ENCODE measurements at regions not wholly inside any gene's neighbourhood (a gene's known extent, or its start where the extent isn't known, plus 50 kb on each side); places are given as distances from the start of the nearest gene placed in this dataset.
"Not testable (repeated sequence)": the region's sequence is repeated elsewhere in the genome, so short reads cannot be mapped to it uniquely, and the experiment has no call there.

- DNase-seq (ENCODE audit: low spot score), result no peak
Measured at GRCh38 chr16:65312071-65312470, 190.2 kb upstream of the CDH11 start.

GRCh38 chr16:65310491-65310890 is 188.6 kb upstream of the CDH11 start:
- DNase-seq (ENCODE audit: low spot score), result not testable (repeated sequence)

GRCh38 chr16:65309354-65309753 is 187.5 kb upstream of the CDH11 start:
- no peak for DNase-seq (ENCODE audit: low spot score)

- no peak for DNase-seq (ENCODE audit: low spot score)
Measured at GRCh38 chr16:65308506-65308905, 186.6 kb upstream of the CDH11 start.

- DNase-seq (ENCODE audit: low spot score), result no peak
Measured at GRCh38 chr16:65307286-65307685, 185.4 kb upstream of the CDH11 start.

- no peak for DNase-seq (ENCODE audit: low spot score)
Measured at GRCh38 chr16:65306722-65307121, 184.9 kb upstream of the CDH11 start.

- DNase-seq (ENCODE audit: low spot score), result no peak
Measured at GRCh38 chr16:65306300-65306699, 184.4 kb upstream of the CDH11 start.

- no peak for DNase-seq (ENCODE audit: low spot score)
Measured at GRCh38 chr16:65305266-65305959, 183.6 kb upstream of the CDH11 start.

GRCh38 chr16:65301029-65301428 is 179.2 kb upstream of the CDH11 start:
- no peak for DNase-seq (ENCODE audit: low spot score)

GRCh38 chr16:65297453-65297852 is 175.6 kb upstream of the CDH11 start:
- no peak for DNase-seq (ENCODE audit: low spot score)

- DNase-seq (ENCODE audit: low spot score), result no peak
Measured at GRCh38 chr16:65295527-65295926, 173.7 kb upstream of the CDH11 start.

- no peak for DNase-seq (ENCODE audit: low spot score)
Measured at GRCh38 chr16:65294708-65295107, 172.8 kb upstream of the CDH11 start.

GRCh38 chr16:65294165-65294564 is 172.3 kb upstream of the CDH11 start:
- no peak for DNase-seq (ENCODE audit: low spot score)

- no peak for DNase-seq (ENCODE audit: low spot score)
Measured at GRCh38 chr16:65289022-65289421, 167.2 kb upstream of the CDH11 start.

GRCh38 chr16:65287307-65287706 is 165.4 kb upstream of the CDH11 start:
- DNase-seq (ENCODE audit: low spot score), result no peak

- DNase-seq (ENCODE audit: low spot score), result no peak
Measured at GRCh38 chr16:65285128-65286048, 163.5 kb upstream of the CDH11 start.

- no peak for DNase-seq (ENCODE audit: low spot score)
Measured at GRCh38 chr16:65284626-65285025, 162.8 kb upstream of the CDH11 start.

GRCh38 chr16:65283181-65283651 is 161.4 kb upstream of the CDH11 start:
- no peak for DNase-seq (ENCODE audit: low spot score)

GRCh38 chr16:65281586-65281985 is 159.7 kb upstream of the CDH11 start:
- DNase-seq (ENCODE audit: low spot score), result no peak

- no peak for DNase-seq (ENCODE audit: low spot score)
Measured at GRCh38 chr16:65280845-65281512, 159.1 kb upstream of the CDH11 start.

GRCh38 chr16:65279576-65279975 is 157.7 kb upstream of the CDH11 start:
- DNase-seq (ENCODE audit: low spot score), result no peak

GRCh38 chr16:65278874-65279273 is 157.0 kb upstream of the CDH11 start:
- no peak for DNase-seq (ENCODE audit: low spot score)

- no peak for DNase-seq (ENCODE audit: low spot score)
Measured at GRCh38 chr16:65274566-65274965, 152.7 kb upstream of the CDH11 start.

All from Ammon's horn (tissue), 1 donor.